ENCODE measurements at regions not wholly inside any gene's neighbourhood (a gene's known extent, or its start where the extent isn't known, plus 50 kb on each side); places are given as distances from the start of the nearest gene placed in this dataset.

DNA sequence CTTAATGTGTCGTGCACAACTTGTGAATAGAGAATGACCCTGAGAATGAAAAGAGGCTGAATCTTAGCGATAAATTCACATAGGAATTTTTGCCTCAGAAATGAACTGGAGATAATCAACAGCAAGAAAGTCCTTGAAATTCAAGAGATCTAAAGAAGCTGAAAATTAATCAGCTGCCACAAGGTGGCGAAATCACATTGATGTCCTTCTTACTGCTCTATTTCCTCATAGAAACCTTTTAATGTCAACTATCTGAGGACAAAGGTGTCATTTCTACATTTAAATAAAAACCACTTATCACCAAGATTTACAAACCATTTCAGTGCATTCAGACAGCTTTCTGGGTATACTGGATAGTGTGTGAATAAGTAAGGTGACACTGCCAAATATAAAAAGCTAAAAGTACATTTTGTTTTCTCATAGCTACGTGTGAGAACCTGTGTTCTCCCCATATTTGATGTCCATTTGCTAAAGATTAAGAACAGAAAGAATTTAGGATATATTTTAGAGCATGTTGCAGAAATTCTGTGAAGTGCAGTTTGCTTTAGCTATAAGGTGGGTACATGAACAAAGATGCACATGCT lies 485.3 kb upstream of the PTBP2 start:
- no peak for TF ChIP-seq ZBTB20 (tag by site-specific recombination; IDR thresholded peaks at IDR 0.05)
- TF ChIP-seq TCF7L2 (IDR thresholded peaks at IDR 0.05; ENCODE audit: borderline replicate concordance, low read depth, low read length) = no peak
- TF ChIP-seq ZNF488 (tag by site-specific recombination; IDR thresholded peaks at IDR 0.05) = no peak
- no peak for TF ChIP-seq MZF1 (tag by site-specific recombination; IDR thresholded peaks at IDR 0.05; ENCODE audit: borderline replicate concordance)
- no peak for TF ChIP-seq ZNF510 (tag by site-specific recombination; IDR thresholded peaks at IDR 0.05; ENCODE audit: insufficient replicate concordance)
- TF ChIP-seq ZNF274 (IDR thresholded peaks at IDR 0.05; ENCODE audit: low read length) = no peak
- TF ChIP-seq ZNF274 (tag by site-specific recombination; IDR thresholded peaks at IDR 0.05; ENCODE audit: borderline replicate concordance) = no peak

All from HEK293 (cell line).